AG08396 (cell line): ENCODE measurements at regions not wholly inside any gene's neighbourhood (a gene's known extent, or its start where the extent isn't known, plus 50 kb on each side); places are given as distances from the start of the nearest gene placed in this dataset.
"Not testable (repeated sequence)": the region's sequence is repeated elsewhere in the genome, so short reads cannot be mapped to it uniquely, and the experiment has no call there.

Source experiments
- DNase-seq: peaks from one replicate; pipeline ENCODE4 v3.0.0; 2012; ENCODE audit warnings: low spot score, mixed read lengths

DNA sequence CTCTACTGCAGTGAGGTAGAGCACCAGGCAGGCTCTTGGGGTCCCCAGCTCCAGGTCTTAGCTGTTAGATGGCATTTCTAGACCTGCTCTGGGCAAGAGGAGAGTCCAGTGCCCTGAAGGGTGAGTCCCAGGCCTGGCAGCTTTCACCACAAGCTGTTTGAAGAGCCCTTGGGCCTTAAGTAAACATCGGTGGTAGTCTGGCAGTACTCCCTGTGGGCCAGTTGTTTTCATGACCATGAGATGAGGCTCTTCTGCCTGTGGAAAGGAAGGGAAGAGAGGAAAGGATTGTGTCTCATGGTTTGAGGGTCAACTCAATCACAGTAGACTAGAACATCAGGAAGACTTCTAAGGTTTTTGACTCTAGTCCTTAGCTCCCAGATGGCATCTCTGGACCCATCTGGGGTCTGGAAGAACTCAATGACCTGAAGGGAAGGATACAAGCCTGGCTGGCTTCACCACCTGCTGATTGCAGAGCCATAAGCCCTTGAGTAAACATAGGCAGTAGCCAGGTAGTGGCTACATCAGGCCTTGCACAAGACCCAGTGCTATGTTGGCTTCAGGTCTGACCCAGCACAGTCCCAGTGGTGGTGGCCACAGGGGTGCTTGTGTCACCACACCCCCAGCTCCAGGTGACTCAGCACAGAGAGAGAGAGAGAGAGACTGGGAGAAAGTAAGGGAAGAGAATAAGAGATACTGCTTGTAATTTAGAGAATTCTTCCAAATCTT lies 114.3 kb upstream of the PCSK5 start:
- DNase-seq, result no peak

DNA sequence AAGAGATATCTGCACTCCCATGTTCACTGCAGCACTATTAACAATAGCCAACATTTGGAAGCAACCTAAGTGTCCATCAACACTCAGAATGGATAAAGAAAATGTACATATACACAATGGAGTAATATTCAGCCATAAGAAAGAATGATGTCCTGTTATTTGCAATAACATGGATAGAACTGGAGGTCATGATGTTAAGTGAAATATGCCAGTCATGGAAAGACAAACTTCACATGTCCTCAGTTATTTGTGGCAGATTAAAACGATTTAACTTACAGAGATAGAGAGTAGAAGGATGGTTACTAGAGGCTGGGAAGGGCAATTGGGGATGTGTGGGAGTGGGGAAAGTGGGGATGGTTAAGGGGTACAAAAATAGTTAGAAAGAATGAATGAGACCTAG lies 110.3 kb upstream of the PCSK5 start:
- no peak for DNase-seq

GRCh38 chr9:75788006-75788634 lies 102.4 kb upstream of the PCSK5 start:
- DNase-seq, result no peak

DNA sequence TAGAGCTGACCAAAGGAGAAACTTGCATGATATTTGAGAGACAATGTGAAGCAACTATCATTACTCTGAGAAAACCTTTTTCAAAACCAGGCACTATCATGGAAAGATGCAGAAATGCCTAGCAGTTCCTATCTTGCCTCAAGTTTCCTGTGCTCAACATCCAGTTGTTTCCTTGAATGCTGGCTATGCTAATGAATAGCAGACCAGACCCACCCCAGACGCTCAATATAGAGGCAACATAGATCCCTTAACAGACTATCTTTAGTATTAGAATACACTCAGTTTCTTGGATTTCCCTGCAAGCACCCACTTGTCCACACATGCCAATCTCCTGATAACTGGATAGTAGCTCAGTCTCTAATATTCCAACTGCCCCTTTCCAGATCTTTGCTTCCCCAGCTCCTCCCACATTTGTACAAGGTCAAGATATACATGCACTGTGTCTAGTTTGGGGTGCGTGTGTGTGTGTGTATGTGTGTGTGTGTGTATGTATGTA lies 93.3 kb upstream of the PCSK5 start:
- no peak for DNase-seq

GRCh38 chr9:75798505-75798904 lies 92.0 kb upstream of the PCSK5 start:
- DNase-seq, result no peak

DNA sequence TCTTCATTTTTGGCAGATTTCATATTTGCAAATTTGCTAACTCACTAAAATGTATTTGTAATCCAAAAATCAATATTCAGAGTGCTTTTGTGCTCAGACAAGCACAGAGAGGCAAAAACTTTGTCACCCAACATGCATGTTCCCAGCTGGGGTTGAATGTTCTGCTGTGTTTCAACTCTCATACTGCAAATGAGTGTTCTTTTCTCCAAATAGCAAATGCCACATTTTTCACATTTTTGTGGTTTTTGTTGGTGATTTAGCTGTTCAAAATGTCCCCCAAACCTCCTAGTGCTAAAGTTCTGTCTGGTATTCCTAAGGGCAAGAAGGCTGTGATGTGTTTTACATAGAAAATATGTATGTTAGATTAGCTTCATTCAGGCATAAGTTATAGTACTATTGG lies 87.3 kb upstream of the PCSK5 start:
- DNase-seq, result peak; percentile 11

DNA sequence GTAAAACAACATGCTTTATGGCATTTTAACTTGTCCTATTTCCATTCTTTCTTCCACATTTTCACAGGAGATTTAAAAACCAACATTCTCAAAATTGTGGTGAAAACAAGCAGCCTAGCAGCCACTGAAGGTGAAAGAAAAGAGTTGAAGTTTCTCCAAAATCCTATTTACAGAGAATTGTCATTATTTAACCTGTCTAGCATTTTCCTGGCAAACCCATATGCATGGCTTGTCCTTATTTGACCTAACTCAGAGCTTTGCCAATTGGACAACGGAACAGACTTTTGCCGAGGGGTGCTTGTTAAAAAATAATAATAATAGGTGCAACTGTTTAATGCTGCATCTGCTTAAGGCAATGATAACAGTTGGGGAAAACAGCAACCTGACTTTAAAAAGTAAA lies 80.4 kb upstream of the PCSK5 start:
- no peak for DNase-seq

GRCh38 chr9:75811692-75812091 lies 78.8 kb upstream of the PCSK5 start:
- DNase-seq, result no peak

DNA sequence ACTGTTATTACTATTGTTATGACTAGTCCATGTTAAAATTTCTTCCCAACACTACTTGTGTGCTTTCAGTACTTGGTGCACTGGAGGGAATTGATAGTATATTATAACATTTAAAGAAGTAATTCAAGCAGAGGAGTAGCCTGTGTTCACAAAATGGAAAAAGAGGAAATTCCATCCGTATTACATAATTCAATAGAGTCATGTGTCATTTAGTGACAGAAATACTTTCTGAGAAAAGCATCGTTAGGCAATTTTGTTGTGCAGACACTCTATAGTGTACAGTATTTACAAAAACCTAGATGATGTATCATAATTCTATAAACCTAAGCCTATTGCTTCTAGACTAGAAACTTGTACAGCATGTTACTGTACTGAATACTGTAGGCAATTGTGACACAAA lies 78.3 kb upstream of the PCSK5 start:
- DNase-seq, result no peak

GRCh38 chr9:75814667-75815066 lies 75.8 kb upstream of the PCSK5 start:
- no peak for DNase-seq

GRCh38 chr9:75820471-75821115 lies 69.9 kb upstream of the PCSK5 start:
- not testable (repeated sequence) for DNase-seq

GRCh38 chr9:75823151-75823550 lies 67.3 kb upstream of the PCSK5 start:
- no peak for DNase-seq

- DNase-seq, result no peak
These were observed 65.5 kb upstream of the PCSK5 start for GRCh38 chr9:75824816-75825568.

DNA sequence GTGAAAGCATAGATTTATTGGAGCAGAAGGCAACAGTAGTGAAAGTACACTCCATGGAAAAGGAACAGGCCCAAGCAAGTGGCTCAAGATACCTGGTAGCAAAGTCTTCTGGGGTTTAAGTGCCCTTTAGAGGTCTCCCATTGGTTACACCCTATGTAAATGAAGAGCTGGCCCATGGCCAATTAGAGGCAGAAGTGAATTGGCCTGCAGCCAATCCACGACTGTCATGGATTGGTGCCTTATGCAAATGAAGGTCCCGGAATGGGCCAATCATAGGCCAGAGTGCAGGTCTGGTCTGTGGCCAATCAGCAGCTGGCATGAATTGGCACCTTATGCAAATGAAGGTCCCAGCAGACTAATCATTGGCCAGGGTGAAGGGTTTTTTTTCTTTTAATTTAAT lies 64.2 kb upstream of the PCSK5 start:
- no peak for DNase-seq

DNA sequence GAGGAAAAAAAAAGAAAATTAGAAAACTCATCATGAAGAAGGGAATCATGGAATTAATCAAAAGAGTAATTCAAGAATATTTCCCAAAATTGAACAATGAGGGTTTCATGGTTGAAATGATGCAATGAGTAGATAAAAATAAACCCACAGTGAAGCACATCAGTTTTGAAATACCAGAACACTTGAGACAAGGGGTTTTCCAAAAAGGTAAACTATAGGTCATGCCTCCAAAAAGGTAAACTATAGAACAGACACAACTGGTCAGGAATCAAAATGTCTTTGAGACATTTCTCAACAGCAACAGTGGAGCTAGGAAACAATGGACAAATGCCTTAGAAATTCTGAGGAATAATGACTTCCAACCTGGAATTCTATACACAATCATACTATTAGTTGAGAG lies 60.2 kb upstream of the PCSK5 start:
- no peak for DNase-seq

DNA sequence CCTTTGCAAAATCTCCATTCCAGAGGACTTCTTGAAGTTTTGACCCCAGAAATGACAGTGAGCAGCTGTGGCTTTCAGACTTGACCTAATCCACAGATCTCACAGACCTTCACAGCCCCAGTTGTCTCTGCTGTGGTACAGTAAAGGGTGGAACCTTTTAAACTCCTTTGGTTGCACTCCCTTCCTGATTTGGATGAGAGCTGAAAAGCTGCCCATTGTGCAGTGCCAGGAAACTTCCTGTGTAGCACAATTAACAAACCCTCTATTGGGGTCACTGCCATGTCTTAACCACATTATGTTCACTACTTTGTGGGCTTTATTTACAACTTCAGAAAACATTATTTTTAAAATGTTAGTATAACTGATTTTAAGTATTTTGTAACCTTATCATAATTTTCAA lies 56.7 kb upstream of the PCSK5 start:
- DNase-seq, result no peak

DNA sequence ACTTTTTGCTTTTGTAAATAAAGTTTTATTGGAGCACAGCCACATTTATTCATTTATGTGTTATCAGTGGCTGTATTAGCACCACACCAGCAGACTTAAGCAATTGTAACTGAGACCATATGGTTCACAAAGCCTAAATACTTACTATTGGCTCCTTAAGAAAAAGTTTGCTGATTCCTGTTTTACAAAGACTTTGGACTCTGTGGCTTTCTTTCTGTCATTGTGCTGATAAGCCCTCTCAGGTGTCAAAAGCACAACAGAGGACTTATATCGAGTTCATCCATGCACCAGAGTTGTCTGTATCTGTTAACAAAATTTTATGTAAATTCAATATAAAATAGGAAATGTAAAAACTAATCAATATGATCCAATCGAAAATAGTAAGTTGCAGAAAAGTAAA lies 55.6 kb upstream of the PCSK5 start:
- no peak for DNase-seq
